ENCODE measurements at regions not wholly inside any gene's neighbourhood (a gene's known extent, or its start where the extent isn't known, plus 50 kb on each side); places are given as distances from the start of the nearest gene placed in this dataset.

GRCh38 chr10:21130108-21130507 lies 233.0 kb upstream of the NEBL start:
- TF ChIP-seq POLR2A (IDR thresholded peaks at IDR 0.05; ENCODE audit: low read depth, low read length) (no peak), POLR2AphosphoS5 (IDR thresholded peaks at IDR 0.05; ENCODE audit: low read depth, low read length) (no peak)
